ENCODE measurements at regions not wholly inside any gene's neighbourhood (a gene's known extent, or its start where the extent isn't known, plus 50 kb on each side); places are given as distances from the start of the nearest gene placed in this dataset.
"Not testable (repeated sequence)": the region's sequence is repeated elsewhere in the genome, so short reads cannot be mapped to it uniquely, and the experiment has no call there.

- no peak for TF ChIP-seq CTCF (IDR thresholded peaks at IDR 0.05; ENCODE audit: partially characterized antibody, unreplicated experiment)
- no peak overlapping the region for H3K27ac Mint-ChIP-seq (ENCODE audit: unreplicated experiment)
- H3K9me3 Mint-ChIP-seq (ENCODE audit: unreplicated experiment), result peaks cover 1% of the 10 kb centered on the region
- DNase-seq, result no peak
- no peaks in the 10 kb centered on the region for H3K4me1 Mint-ChIP-seq (ENCODE audit: low read depth, unreplicated experiment)
- peaks cover 3% of the 10 kb centered on the region for H3K27me3 Mint-ChIP-seq (ENCODE audit: unreplicated experiment)
- peaks cover 5% of the 10 kb centered on the region for H3K36me3 Mint-ChIP-seq (ENCODE audit: unreplicated experiment)
- no peak overlapping the region for H3K4me3 Mint-ChIP-seq (ENCODE audit: unreplicated experiment)
Observed at GRCh38 chr6:14415452-14415851, 297.9 kb downstream of the CD83 start.

- H3K27me3 Mint-ChIP-seq (ENCODE audit: unreplicated experiment), result peaks cover 3% of the 10 kb centered on the region
- H3K4me1 Mint-ChIP-seq (ENCODE audit: low read depth, unreplicated experiment), result no peaks in the 10 kb centered on the region
- no peak for TF ChIP-seq CTCF (IDR thresholded peaks at IDR 0.05; ENCODE audit: partially characterized antibody, unreplicated experiment)
- no peak overlapping the region for H3K4me3 Mint-ChIP-seq (ENCODE audit: unreplicated experiment)
- peaks cover 1% of the 10 kb centered on the region for H3K9me3 Mint-ChIP-seq (ENCODE audit: unreplicated experiment)
- no peak for DNase-seq
- peaks cover 5% of the 10 kb centered on the region for H3K36me3 Mint-ChIP-seq (ENCODE audit: unreplicated experiment)
- no peak overlapping the region for H3K27ac Mint-ChIP-seq (ENCODE audit: unreplicated experiment)
Observed at GRCh38 chr6:14417377-14417776, 299.8 kb downstream of the CD83 start.

- not testable (repeated sequence) for H3K36me3 Mint-ChIP-seq (ENCODE audit: unreplicated experiment); H3K27me3 Mint-ChIP-seq (ENCODE audit: unreplicated experiment); H3K9me3 Mint-ChIP-seq (ENCODE audit: unreplicated experiment); DNase-seq; H3K4me3 Mint-ChIP-seq (ENCODE audit: unreplicated experiment); H3K27ac Mint-ChIP-seq (ENCODE audit: unreplicated experiment)
- peaks cover 10% of the 10 kb centered on the region for H3K4me1 Mint-ChIP-seq (ENCODE audit: low read depth, unreplicated experiment)
Observed at GRCh38 chr6:14419224-14419623, 301.7 kb downstream of the CD83 start.

- no peak for TF ChIP-seq CTCF (IDR thresholded peaks at IDR 0.05; ENCODE audit: partially characterized antibody, unreplicated experiment)
- no peak for DNase-seq
- H3K9me3 Mint-ChIP-seq (ENCODE audit: unreplicated experiment), result no peaks in the 10 kb centered on the region
- no peak overlapping the region for H3K4me3 Mint-ChIP-seq (ENCODE audit: unreplicated experiment)
- no peak overlapping the region for H3K27ac Mint-ChIP-seq (ENCODE audit: unreplicated experiment)
- H3K36me3 Mint-ChIP-seq (ENCODE audit: unreplicated experiment), result peaks cover 5% of the 10 kb centered on the region
- H3K27me3 Mint-ChIP-seq (ENCODE audit: unreplicated experiment), result no peaks in the 10 kb centered on the region
- peaks cover 10% of the 10 kb centered on the region for H3K4me1 Mint-ChIP-seq (ENCODE audit: low read depth, unreplicated experiment)
Observed at GRCh38 chr6:14422061-14422460, 304.5 kb downstream of the CD83 start.

GRCh38 chr6:14422917-14423316 is 305.3 kb downstream of the CD83 start:
- no peak for TF ChIP-seq CTCF (IDR thresholded peaks at IDR 0.05; ENCODE audit: partially characterized antibody, unreplicated experiment)
- Mint-ChIP-seq H3K27me3 (ENCODE audit: unreplicated experiment) (no peaks in the 10 kb centered on the region), H3K27ac (ENCODE audit: unreplicated experiment) (no peak overlapping the region), H3K9me3 (ENCODE audit: unreplicated experiment) (no peaks in the 10 kb centered on the region), H3K4me3 (ENCODE audit: unreplicated experiment) (no peak overlapping the region), H3K36me3 (ENCODE audit: unreplicated experiment) (peaks cover 2% of the 10 kb centered on the region), H3K4me1 (ENCODE audit: low read depth, unreplicated experiment) (peaks cover 10% of the 10 kb centered on the region)
- no peak for DNase-seq

GRCh38 chr6:14423330-14423729 is 305.8 kb downstream of the CD83 start:
- no peaks in the 10 kb centered on the region for H3K27me3 Mint-ChIP-seq (ENCODE audit: unreplicated experiment)

More at GRCh38 chr6:14423330-14423729, 305.8 kb downstream of the CD83 start:
- Mint-ChIP-seq H3K4me1 (ENCODE audit: low read depth, unreplicated experiment) (peaks cover 10% of the 10 kb centered on the region), H3K4me3 (ENCODE audit: unreplicated experiment) (no peak overlapping the region), H3K27ac (ENCODE audit: unreplicated experiment) (no peak overlapping the region), H3K9me3 (ENCODE audit: unreplicated experiment) (no peaks in the 10 kb centered on the region), H3K36me3 (ENCODE audit: unreplicated experiment) (no peaks in the 10 kb centered on the region)
- no peak for TF ChIP-seq CTCF (IDR thresholded peaks at IDR 0.05; ENCODE audit: partially characterized antibody, unreplicated experiment)
- no peak for DNase-seq

Data from glutamatergic neuron (in vitro differentiated cells).